ENCODE measurements at regions not wholly inside any gene's neighbourhood (a gene's known extent, or its start where the extent isn't known, plus 50 kb on each side); places are given as distances from the start of the nearest gene placed in this dataset.

- TF ChIP-seq, protein P1, sequence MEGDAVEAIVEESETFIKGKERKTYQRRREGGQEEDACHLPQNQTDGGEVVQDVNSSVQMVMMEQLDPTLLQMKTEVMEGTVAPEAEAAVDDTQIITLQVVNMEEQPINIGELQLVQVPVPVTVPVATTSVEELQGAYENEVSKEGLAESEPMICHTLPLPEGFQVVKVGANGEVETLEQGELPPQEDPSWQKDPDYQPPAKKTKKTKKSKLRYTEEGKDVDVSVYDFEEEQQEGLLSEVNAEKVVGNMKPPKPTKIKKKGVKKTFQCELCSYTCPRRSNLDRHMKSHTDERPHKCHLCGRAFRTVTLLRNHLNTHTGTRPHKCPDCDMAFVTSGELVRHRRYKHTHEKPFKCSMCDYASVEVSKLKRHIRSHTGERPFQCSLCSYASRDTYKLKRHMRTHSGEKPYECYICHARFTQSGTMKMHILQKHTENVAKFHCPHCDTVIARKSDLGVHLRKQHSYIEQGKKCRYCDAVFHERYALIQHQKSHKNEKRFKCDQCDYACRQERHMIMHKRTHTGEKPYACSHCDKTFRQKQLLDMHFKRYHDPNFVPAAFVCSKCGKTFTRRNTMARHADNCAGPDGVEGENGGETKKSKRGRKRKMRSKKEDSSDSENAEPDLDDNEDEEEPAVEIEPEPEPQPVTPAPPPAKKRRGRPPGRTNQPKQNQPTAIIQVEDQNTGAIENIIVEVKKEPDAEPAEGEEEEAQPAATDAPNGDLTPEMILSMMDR (conservative IDR thresholded peaks at IDR 0.05; ENCODE audit: low read depth, low read length): no peak
- H3K4me3 ChIP-seq (ENCODE audit: low read length): no peak overlapping the region
- DNase-seq (ENCODE audit: low read depth): no peak
Measured at GRCh38 chr4:165799384-165799815, 73.6 kb upstream of the TLL1 start.

DNA sequence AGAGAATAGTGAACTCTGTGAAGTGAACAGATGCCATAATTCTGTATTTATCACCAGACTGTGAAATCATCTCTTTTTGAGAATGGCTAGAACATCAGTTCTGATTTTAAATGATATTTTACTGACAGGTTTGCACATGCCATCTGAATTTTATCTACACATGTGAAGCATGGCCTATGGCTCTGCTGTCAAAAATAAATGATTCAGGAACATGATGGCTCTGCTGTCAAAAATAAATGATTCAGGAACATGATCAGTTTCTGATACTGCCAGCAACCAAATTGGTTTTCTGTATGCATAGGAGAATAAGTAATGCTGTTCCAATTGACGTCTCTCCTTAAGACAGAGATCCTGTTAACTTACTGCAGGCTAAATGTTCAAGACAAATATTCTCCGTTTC is 70.6 kb upstream of the TLL1 start:
- no peak for DNase-seq (ENCODE audit: low read depth)
- TF ChIP-seq, protein P1 (conservative IDR thresholded peaks at IDR 0.05; ENCODE audit: low read depth, low read length): no peak
- no peak overlapping the region for H3K4me3 ChIP-seq (ENCODE audit: low read length)

DNA sequence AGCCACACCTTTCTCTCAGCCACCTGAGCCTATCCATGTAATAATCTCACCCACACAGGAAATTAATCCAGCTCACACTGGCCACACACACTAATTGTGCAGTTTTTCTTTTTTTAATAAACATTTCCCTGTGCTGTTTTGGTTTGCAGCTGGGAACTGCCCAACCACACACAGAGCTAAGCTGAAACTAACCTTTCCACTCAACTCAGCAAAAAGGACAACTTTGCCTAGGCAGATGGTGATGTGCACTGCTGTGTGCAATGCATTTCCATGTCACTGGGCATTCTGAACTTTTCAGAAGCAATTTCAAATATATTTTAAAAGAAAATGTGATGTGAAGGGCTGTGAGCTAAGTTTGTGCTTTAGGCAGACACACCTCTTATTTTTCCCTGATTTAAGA is 70.0 kb upstream of the TLL1 start:
- TF ChIP-seq, protein P1 (conservative IDR thresholded peaks at IDR 0.05; ENCODE audit: low read depth, low read length): no peak
- no peak for DNase-seq (ENCODE audit: low read depth)
- no peak overlapping the region for H3K4me3 ChIP-seq (ENCODE audit: low read length)

DNA sequence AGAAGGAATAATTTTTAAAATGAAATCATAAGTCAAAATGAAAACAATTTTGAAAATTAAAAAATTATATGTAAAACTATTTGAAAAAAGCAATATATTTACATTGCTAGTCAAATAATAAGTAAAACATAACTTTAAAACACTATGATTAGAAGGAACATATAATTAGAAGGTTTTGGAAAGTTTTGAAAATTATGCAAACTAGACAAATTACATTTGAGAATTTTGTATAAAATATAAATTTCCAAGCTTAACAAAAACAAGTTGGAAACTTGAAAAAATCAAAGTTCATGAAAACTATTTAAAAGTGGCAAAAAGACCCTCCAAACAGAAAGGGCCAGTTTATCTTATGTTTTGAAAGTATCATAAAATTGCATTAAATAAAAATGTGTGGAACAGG is 67.6 kb upstream of the TLL1 start:
- DNase-seq (ENCODE audit: low read depth): no peak
- no peak overlapping the region for H3K4me3 ChIP-seq (ENCODE audit: low read length)
- TF ChIP-seq, protein P1 (conservative IDR thresholded peaks at IDR 0.05; ENCODE audit: low read depth, low read length): no peak

- TF ChIP-seq, protein P1 (conservative IDR thresholded peaks at IDR 0.05; ENCODE audit: low read depth, low read length): no peak
- no peak overlapping the region for H3K4me3 ChIP-seq (ENCODE audit: low read length)
Measured at GRCh38 chr4:165806613-165807012, 66.4 kb upstream of the TLL1 start.

DNA sequence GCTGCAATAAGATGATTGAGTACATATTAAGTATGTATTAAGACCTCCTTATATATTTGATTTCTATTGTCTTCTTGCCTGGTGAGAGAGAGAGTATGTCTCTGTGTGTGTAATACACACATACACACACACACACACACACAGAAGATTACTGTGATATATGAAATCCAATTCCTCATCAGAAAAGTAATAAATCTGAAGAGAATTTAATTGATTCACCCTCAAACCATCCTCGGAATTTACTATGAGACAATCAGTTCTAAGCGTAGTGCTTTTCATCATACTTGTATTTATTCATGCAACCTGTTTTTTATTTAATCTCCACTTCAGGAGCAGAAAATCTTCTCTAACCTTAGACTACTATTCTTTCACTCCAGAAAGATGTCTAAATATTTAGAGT is 62.3 kb upstream of the TLL1 start:
- no peak for DNase-seq (ENCODE audit: low read depth)
- TF ChIP-seq, protein P1 (conservative IDR thresholded peaks at IDR 0.05; ENCODE audit: low read depth, low read length): no peak
- no peak overlapping the region for H3K4me3 ChIP-seq (ENCODE audit: low read length)

More at GRCh38 chr4:165806613-165807012, 66.4 kb upstream of the TLL1 start:
- DNase-seq (ENCODE audit: low read depth): no peak

DNA sequence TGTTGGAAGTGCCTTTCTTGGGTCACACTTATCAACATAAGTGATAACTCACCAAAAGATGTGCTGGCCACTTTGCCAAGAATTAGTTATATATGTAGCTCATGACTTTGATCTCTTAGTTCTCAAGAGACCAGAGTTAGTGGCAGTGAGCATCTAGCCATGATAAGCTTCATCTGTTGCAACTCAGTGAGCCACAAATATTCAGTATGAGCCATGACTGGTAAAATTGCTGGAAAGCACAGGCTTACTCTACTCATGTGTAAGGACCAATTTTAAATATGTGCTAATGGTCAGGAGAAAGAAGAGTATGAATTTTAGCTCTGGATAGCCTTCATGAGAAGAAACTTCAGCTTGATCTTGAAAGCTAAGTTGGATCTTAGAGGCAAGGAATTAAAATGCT is 59.4 kb upstream of the TLL1 start:
- DNase-seq (ENCODE audit: low read depth): peak; percentile 30
- TF ChIP-seq, protein P1 (conservative IDR thresholded peaks at IDR 0.05; ENCODE audit: low read depth, low read length): no peak
- H3K4me3 ChIP-seq (ENCODE audit: low read length): no peak overlapping the region
